ENCODE measurements at regions not wholly inside any gene's neighbourhood (a gene's known extent, or its start where the extent isn't known, plus 50 kb on each side); places are given as distances from the start of the nearest gene placed in this dataset.

DNA sequence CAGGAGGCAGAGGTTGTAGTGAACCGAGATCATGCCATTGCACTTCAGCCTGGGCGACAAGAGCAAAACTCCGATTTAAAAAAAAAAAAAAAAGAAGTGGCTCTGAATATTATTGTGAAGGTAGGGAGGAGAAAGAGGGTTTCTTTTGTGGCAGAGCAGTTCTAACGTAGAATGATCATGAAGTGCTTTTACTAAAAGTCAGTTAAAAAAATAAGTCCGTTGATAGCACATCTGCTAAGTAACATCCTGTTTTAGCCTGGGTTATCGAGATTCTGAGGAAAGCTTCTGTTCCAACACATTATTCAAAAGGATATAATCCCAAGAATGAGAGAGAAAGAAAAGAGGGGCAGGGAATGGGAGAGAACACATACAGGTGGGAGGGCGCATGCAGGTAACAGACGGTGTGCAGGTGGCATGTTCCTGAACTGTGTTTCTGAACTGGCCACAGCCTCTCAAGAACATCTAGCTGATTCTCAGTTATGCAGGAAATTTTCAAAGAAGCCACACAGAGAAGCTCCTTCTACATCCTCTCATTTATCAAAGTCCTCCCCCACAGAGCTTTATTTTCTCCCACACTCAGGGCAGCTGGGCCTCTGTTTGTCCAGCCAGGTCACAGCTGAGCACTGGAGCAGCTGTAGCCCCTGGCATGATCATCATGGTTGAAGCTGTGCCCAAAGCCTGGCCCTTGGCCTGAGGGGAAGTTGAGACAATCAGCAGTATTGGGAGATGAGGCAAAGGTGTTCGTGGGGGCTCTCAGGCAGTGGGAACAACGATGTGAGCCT lies 342.3 kb downstream of the ZNF674 start:
- TF ChIP-seq, protein P1, sequence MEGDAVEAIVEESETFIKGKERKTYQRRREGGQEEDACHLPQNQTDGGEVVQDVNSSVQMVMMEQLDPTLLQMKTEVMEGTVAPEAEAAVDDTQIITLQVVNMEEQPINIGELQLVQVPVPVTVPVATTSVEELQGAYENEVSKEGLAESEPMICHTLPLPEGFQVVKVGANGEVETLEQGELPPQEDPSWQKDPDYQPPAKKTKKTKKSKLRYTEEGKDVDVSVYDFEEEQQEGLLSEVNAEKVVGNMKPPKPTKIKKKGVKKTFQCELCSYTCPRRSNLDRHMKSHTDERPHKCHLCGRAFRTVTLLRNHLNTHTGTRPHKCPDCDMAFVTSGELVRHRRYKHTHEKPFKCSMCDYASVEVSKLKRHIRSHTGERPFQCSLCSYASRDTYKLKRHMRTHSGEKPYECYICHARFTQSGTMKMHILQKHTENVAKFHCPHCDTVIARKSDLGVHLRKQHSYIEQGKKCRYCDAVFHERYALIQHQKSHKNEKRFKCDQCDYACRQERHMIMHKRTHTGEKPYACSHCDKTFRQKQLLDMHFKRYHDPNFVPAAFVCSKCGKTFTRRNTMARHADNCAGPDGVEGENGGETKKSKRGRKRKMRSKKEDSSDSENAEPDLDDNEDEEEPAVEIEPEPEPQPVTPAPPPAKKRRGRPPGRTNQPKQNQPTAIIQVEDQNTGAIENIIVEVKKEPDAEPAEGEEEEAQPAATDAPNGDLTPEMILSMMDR (IDR thresholded peaks at IDR 0.05) = no peak
- no peak for TF ChIP-seq EP300 (IDR thresholded peaks at IDR 0.05; ENCODE audit: low read depth)

Measured in transverse colon (tissue), 3 donors.